ACHN (cell line): ENCODE measurements at regions not wholly inside any gene's neighbourhood (a gene's known extent, or its start where the extent isn't known, plus 50 kb on each side); places are given as distances from the start of the nearest gene placed in this dataset.

Experiments used
- DNase-seq: peaks from one replicate; pipeline ENCODE4 v3.0.0-alpha.2; 2015
- in situ Hi-C: cut with HindIII; loops from 2 replicates; pipeline ENCODE4 v1.10.0; 2017; ENCODE audit warnings: low sequenced_read_pairs, low pct_ligation_motif_present, low pct_unique_long_range_greater_than_20kb

DNA sequence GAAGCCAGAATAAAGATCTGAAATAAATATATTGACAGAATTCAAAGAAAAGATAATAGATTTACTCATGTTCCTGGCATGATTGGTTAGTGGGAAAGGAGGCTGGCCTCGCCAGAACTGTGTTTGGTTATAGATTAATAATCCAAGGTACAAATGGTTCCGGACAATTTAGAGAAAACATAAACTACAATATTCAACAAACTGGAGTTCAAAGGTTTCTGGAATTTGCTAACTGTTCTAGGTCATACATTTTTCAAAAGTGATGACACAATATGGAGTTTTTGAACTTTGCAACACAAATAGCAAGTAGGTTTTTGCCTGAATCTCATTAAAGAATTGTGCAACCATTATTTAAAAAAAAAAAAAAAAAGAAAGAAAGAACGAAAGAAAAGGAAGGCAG, 251.7 kb upstream of the SALL1 start:
- in situ Hi-C loops: no loop called here
- DNase-seq: no peak

DNA sequence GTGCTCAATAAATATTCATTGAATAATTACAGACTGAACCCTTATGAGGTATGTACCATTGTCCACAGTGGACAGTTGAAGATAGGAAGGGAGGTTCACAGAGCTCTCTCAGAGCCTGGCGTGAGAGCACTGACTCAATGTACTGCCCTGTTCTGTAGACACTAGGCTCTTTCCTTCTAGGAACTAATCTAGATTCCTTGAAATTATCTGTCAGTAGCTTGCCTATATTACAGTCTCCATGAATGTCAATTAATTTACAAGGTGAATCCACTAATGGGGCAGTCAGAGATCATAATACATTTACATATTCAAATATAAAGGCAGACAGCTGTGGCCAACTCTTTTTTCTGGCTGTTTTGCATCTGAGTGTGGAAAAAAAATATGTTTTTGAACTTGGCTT, 251.2 kb upstream of the SALL1 start:
- no peak for DNase-seq
- in situ Hi-C loops: no loop called here

DNA sequence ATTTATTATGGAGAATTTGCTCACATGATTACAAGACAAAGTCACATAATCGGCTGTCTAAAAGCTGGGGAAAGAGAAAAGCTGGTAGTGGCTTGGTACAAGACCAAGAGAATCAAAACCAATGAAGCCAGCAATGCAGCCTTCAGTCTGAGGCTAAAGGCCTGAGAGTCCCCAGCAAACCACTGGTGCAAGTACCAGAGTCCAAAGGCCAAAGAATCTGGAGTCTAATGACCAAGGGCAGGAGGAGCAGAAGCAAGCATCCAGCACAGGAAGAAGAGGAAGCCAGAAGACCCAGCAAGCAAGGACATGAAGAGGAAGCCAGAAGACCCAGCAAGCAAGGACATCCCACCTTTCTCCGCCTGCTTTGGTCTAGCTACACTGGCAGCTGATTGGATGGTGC, 250.6 kb upstream of the SALL1 start:
- in situ Hi-C loops: no loop called here
- DNase-seq: no peak

DNA sequence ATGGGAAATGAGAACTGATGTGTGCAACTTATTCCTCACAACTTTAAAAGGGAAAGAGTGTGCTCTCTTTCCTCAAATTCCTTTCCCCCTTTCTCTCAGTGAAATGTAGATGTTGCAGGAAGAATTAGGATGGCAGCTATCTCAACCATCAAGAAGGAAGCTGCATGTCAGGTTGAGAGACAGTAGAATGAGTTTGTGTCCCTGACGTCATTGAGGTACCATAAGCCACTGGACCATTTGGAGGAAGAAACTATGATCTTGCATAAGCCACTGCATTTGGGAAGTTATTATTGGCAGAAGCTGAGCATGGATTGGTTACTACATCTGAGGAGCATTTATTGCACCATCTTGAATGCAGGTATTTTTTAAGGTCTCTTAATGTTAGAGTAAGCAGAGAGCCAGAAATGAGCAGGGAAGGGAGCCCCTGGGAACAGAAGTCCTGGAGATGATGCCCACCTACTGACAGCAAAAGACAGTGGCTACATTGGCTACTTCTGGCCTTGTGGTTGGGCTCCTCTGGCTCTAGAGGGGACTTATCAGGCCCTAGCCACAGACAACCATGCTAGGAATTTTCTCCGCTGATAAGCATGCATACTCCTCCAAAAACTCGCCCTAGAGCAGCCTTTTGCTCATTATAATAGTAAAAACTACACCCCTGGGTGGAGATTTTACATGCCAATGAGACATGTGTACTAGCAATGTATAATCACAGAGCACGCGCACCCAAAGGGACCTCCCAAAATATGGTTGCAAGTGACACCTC, 249.0 kb upstream of the SALL1 start:
- DNase-seq: no peak
- in situ Hi-C loops: no loop called here

DNA sequence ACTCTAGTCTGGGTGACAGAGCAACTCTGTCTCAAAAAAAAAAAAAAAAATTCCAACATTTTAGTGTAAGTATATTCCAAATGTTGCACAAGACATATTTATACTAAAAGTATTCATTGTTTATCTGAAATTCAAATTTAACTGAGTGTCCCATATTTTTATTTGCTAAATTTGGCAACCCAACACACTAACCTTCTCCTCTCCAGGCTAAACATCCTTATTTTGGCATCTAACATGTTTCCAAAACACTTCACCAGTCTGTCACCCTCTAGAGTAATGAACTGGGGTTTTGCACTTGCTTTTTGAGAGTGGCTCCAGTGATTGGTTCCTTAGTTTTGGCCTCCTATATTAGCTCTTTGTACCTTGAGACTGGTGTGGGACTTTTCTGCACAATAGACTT, 243.4 kb upstream of the SALL1 start:
- DNase-seq: no peak
- in situ Hi-C loops: no loop called here

DNA sequence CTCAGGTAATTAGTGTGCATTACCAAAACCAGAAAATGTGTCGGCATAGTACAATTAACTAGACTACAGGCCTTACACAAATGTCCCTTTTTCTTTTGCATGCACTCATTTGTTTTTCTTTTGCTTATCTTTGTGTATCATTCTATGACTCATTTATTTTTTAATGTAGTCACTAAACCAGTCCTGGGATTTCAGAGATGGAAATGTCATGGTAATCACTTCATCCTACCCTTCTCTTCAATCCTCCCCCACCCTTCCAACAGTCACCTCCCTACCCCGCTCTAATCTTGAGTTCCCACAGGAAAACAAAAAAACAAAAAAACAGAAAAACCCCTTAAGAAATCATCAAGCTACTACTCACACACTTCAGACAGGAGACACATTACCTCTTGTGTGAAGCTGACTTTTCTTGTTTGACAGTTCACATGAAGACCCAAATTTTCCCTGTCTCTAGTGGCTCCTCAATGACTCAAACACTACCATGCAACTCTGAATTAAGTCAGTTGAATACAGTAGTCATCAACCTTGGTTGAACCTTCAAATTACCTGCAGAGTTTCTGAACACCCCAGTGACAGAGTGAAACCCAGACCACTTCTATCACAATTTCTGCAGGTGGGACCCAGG, 242.4 kb upstream of the SALL1 start:
- in situ Hi-C loops: no loop called here
- no peak for DNase-seq

DNA sequence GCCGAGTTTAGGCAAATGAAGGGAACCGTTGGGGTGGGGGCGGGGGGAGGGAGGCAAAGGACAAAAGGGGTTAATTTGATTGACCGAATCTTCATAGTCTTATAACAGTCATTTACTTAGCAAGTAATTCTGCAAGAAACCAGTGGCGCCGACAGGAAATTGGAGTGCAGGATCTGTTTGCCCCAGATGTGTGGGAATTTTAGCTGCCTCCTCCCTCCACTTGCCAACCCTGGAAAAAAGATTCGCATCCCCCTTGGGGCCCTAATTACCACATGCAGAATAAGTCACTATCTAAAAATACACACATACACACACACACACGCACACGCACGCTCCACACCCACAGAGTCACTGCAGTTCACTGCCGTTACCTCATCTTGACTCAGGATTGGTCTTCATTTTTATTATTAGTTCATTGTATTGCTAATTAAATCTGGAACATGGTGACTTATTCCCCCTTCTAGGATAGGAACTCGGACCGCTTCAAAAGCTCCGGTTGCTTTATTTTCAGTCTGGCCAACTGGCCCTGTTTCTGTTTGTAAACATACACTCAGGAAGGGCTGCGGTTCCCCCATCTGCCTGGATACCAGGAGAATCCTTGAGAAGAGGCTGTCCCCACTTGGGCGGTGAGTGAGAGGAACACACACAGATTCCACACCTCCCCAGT, 241.6 kb upstream of the SALL1 start:
- no peak for DNase-seq
- in situ Hi-C loops: no loop called here

DNA sequence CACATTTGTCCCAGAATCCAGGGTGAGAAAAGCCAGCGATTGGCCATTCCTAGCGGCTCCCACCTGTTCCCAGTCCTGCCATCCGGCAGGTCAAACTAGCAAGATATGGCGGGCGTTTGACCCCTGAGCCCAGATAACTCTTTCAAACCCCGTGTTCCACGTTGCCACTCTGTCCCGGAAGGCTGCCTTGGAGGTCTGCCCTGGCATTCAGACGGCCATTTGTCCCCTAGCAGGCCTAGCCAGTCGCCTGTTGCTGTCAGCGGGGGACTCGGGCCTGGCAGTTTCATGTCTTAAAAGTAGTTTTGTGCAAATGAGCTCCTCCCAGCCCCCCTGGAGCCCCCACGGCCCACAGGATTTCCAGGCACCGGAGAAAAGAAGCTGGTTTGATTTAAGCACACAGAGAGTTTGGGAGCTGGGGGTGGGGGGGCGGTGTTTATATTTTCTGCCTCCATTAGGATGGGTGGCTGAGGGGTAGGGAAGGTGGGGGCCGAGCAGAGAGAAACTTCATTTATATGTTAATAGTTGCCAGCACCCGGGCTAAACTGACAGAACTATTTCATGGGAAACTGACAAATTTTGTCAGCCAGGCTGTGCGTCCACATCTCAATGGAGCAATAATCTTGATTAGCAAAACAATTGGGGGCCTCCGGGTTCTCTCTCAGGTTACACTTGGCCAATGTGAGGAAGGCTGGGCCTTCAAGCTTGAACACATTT, 240.9 kb upstream of the SALL1 start:
- in situ Hi-C loops: no loop called here
- DNase-seq: no peak

DNA sequence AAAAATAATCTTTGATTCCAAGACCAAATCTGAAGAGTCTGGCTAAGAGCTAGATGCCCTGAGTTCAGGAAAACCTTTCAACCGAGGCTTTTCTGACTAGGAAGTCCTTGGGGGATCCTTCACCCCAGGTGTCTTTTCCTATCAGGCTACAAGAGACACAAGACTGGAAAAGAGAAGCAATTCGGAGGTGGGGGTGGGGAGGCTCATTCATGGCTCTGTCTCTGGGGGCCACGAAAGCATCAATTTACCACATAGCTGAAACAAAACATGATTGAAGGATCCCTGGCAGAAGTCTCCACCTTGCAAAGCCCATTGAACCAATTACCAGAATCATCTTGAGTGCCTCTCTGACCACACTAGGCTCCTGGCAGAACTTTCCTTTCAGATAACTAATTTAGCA, 239.8 kb upstream of the SALL1 start:
- DNase-seq: no peak
- in situ Hi-C loops: no loop called here

DNA sequence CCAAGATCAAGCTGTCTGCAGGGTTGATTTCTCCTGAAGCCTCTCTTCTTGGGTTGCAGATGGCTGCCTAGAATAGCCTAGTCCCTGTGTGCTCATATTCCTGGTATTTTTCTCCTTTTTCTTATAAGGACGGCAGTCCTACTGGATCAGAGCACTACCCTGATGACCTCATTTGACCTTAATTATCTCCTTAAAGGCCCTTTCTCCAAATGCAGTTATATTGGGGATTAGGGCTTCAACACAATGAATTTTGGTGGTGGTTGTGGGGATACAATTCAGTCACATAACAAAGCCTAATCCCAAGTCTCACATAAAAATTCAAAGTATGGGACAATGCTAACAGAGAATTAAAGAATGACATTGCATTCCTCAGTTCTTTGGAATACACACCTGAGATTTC, 238.8 kb upstream of the SALL1 start:
- DNase-seq: no peak

DNA sequence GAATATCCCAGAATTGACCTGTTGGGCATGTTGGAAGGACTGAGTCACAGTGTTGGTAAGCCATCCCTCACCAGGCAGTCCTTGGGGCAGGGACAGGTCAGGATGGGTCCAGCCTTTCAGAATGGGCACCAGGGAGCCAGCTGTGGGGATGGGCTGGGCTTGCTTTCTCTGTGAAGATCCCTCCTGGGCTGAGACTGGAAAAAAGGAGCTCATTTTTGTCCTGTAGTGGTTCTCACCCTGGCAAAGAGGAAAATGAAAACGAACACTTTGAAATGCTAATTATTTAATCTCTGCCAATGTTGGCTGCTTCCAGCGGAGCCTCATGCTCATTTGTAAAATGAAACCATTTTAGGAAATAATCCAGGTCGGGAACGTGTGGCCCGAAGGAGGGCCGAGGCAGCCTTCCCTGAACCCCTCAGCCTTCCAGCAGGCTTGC, 237.5 kb upstream of the SALL1 start:
- DNase-seq: no peak
- in situ Hi-C loops: no loop called here

More for the DNA sequence above, 238.8 kb upstream of the SALL1 start:
- in situ Hi-C loops: no loop called here

DNA sequence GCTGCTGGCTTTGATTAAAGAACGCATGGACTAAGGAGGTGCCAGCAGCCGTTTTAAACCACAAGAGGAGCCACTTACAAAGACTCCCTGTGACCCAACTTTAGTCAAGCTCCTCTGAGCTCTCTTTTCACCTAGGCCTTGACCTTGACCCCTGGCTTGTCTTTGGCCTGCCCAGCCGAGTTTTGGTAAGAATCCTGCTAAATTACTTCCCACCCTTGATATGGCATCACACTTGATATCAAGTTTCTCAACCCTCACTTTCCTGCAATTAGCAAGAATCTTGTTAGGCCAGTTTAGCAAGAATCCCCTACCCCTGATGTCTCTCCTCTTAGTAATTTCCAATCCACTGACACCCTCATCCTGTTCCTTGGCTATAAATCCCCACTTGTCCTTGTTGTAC, 232.8 kb upstream of the SALL1 start:
- in situ Hi-C loops: no loop called here
- DNase-seq: no peak

DNA sequence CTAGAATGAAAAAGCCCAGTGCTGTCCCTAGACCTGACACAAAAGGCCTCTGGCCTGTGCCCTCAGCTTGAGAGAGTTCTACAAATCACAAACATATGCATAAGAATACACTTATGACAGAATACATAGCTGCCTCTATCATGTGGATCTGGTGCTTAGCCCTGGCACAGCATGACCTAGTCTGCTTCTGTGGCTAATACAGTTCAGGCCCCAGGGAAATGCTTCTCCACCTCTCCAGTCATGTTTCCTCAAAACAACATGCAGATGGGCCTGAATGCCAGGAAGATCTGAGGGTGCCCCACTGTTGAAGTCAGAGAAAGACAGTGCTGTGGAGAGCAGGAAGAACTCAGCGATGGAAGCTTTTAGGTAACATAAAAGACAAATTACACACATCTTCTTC, 231.9 kb upstream of the SALL1 start:
- DNase-seq: no peak
- in situ Hi-C loops: no loop called here

DNA sequence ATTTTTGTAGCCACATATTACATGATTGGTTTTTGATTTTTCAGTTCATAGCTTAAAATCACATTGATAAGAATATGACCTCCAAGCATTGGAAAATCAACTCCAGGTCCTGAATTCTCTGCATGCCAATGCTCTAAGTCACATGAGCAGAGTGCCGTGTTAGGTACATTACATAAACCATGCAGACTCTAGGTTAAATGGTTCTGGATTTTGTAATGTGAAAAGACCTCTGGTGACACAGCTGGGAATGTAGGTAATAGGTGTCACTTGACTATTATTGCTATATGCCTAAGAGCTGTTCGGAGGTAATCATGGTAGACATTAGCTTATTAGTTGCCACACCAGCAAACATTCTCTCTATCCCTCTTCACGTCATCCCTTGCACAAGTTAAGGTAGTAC, 231.1 kb upstream of the SALL1 start:
- in situ Hi-C loops: no loop called here
- peak; percentile 18 for DNase-seq

DNA sequence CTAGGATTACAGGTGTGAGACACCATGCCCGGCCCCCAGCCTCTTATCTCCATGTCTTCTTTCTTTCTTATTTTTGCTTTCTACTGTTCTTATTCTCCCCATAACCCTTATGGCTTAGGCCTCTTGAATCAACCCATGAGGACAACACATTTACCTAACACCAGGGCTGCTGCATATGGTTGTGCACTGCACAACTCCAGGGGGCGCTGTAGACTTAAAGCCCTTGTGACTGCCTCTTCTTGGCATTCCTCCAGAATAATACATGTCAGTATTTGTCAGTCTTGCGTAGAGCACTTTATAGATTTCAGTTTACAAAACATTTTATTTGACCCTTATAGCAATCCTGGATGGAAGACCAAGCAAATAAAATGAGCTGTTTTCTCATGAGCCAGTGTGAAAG, 225.0 kb upstream of the SALL1 start:
- DNase-seq: no peak
- in situ Hi-C loops: no loop called here

DNA sequence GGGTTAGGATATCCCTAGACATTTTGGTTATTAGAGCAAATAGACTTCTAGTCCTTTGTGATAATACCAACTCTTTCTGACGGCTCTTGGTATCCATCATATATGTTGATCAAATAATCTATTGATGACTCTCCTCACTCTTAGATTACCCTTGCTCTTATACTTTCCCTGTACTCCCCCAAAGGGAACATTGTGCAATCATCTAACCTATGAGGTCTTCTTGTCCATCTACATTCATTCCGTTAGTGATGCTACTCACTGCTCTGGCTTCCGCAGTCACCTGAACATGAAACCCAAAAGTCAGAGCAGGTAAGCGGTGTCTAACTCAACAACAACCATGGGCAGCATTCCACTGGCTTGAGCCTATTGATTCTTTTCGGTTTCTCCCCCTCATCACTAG, 223.7 kb upstream of the SALL1 start:
- no peak for DNase-seq
- in situ Hi-C loops: no loop called here

DNA sequence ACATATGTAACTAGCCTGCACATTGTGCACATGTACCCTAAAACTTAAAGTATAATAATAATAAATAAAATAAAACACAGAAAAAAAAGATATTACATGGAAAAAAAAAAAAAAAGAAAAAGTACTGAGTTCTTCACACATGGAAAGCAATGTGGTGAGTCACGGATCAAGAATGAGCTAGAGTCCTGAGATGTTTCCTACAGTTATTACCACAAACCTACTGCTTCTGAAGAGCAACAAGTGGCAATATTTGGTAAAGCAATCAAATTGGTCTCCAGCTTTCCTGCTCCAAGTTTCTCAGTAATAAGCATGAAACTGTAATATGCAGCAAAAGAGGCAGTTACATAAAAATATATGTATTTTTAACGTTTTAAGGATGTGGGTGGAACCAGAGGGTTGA, 223.3 kb upstream of the SALL1 start:
- in situ Hi-C loops: no loop called here
- DNase-seq: peak; percentile 78

DNA sequence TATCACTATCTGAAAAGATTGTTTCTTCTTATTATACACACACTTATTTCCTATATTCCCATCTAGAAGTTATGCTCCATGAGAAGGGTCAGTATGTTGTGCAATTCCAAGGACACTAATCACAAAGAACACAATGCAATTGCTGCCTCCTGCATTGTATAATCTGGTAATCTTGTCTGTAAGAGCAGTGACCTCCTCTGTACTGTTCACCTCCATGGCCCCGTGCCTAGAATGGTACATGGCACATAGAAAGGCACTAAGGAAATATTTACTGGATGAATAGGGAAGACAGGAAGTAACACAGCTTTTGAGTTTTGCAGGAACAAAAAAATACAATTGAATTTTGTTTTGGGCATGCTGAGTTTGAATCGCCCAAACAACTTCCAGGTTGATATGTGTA, 214.6 kb upstream of the SALL1 start:
- DNase-seq: no peak
- in situ Hi-C loops: no loop called here

DNA sequence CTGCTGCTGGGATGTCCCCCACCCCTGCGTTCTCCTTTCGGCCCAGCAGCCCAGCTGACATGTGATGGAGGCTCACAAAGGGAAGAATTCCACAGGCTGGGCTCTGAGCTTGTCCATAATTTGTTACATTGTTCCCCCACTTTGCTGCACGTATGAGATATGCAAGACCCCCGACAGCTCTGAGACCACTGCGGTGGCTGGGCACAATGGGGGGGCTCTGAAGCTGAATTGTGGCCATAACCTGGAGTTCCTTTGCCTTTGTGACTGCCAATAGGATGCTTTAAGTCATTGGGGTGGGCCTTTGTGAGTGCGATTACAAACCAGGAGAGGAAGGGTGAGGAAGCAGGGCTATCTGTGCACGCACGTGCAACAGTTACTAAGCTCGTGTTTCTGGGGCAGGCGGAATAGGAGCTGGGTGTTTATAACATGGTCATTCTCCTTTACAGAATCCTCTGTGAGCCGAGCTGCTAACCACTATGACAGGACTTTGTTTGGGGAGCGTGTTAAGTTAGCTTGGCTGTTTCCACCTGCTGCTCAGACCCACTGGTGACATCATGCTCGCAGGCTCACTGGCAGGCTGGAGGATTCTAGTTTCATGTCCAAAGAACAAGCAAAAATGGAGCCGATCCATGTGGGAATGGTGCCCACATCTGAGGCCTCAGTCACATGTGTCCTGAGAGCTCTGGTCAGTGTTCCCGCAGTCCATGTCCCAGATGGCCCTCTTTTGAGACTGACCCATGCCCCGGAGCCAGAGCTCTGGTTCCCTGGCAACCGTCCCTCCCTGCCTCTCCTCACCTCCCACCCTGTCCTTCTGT, 208.3 kb upstream of the SALL1 start:
- in situ Hi-C loops: no loop called here
- no peak for DNase-seq
